BE2C (cell line): ENCODE measurements at regions not wholly inside any gene's neighbourhood (a gene's known extent, or its start where the extent isn't known, plus 50 kb on each side); places are given as distances from the start of the nearest gene placed in this dataset.

Source experiments
- DNase-seq: peaks from one replicate; pipeline ENCODE4 v3.0.0-alpha.2; 2020
- H3K27me3 ChIP-seq: fragments of 250-450 bp; sonication (Bioruptor Pico); 2 replicates; pipeline ENCODE4 v1.5.1; 2020; ENCODE audit warnings: mild to moderate bottlenecking
- H3K36me3 ChIP-seq: fragments of 250-450 bp; sonication (Bioruptor Pico); 2 replicates; pipeline ENCODE4 v1.5.1; 2020; ENCODE audit warnings: mild to moderate bottlenecking
- H3K4me1 ChIP-seq: fragments of 250-450 bp; sonication (Bioruptor Pico); 2 replicates; pipeline ENCODE4 v1.5.1; 2020
- H3K4me3 ChIP-seq: 2 replicates; pipeline ENCODE4 v1.5.1; 2011; ENCODE audit warnings: low read depth, low read length
- H3K9me3 ChIP-seq: fragments of 250-450 bp; sonication (Bioruptor Pico); 2 replicates; pipeline ENCODE4 v1.5.1; 2020
- TF ChIP-seq, protein P1 (sequence below): IDR thresholded peaks from 2 replicates; pipeline ENCODE4 v1.5.1; 2012; ENCODE audit warnings: mild to moderate bottlenecking, low read depth, low read length

DNA sequence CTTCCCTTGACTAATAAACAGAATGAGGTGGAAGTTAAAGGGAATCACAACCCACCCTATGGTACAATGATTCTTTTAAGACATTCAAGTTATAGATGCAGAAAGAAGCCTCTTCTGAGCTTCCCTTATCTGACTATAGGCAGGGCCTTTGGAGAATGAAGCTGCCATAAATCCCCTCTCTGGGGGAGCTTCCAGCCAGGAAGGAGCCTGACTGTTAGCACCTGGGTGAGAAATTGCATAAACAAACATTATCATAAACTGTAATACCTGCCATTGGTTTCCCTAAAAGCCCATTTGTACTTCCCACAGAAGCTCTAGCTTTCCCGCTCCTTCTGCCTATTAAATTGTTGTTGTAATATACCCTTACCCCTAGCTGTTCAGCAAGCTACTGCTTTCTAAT lies 81.3 kb upstream of the RESF1 start:
- Histone ChIP-seq H3K9me3 (no peaks in the 10 kb centered on the region), H3K36me3 (no peaks in the 10 kb centered on the region), H3K27me3 (no peaks in the 10 kb centered on the region), H3K4me3 (no peak overlapping the region), H3K4me1 (no peaks in the 10 kb centered on the region)
- DNase-seq: no peak
- TF ChIP-seq, protein P1, sequence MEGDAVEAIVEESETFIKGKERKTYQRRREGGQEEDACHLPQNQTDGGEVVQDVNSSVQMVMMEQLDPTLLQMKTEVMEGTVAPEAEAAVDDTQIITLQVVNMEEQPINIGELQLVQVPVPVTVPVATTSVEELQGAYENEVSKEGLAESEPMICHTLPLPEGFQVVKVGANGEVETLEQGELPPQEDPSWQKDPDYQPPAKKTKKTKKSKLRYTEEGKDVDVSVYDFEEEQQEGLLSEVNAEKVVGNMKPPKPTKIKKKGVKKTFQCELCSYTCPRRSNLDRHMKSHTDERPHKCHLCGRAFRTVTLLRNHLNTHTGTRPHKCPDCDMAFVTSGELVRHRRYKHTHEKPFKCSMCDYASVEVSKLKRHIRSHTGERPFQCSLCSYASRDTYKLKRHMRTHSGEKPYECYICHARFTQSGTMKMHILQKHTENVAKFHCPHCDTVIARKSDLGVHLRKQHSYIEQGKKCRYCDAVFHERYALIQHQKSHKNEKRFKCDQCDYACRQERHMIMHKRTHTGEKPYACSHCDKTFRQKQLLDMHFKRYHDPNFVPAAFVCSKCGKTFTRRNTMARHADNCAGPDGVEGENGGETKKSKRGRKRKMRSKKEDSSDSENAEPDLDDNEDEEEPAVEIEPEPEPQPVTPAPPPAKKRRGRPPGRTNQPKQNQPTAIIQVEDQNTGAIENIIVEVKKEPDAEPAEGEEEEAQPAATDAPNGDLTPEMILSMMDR: no peak

DNA sequence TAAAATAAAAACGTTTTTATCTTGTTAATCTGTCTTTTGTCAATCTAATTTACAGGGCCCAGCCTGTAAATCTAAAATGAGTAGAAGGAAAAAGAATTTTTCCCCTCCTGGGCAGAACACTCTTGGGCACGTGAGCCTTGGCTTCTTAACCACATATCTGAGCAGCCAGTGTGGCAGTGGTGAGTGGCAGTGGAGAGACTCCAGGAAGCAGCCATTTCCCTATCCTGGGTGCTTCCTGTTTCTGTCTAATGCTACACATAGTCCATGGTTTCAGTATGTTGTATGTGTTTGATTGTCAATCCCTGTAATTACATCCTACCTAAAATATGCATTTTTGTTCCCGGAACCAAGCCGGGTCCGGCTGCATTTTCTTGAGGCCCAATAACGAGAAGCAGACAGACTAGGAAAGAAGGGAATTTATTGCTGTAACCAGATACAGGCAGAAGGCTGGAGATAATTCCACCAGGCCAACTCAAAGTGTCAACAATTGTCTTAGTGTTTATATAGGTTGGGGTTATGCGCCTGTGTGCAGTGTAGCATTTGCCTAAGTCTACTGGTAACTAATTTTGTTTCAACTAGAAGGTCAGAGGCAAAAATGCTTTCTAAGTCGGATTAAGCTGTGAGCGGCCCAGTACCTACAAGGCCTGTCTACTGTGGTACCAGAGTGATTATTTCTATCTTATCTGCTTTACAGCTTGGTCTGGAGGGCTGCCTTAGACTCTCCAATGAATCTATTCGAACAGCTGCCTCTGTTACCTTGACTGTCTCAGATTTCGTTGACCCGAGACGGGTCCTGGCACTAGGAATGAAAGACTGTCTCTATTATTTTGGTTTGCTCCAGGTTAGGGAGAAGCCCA lies 82.4 kb upstream of the RESF1 start:
- Histone ChIP-seq H3K4me1 (no peaks in the 10 kb centered on the region), H3K9me3 (no peaks in the 10 kb centered on the region), H3K36me3 (no peaks in the 10 kb centered on the region), H3K27me3 (no peaks in the 10 kb centered on the region), H3K4me3 (no peak overlapping the region)
- no peak for DNase-seq
- TF ChIP-seq, protein P1: no peak

DNA sequence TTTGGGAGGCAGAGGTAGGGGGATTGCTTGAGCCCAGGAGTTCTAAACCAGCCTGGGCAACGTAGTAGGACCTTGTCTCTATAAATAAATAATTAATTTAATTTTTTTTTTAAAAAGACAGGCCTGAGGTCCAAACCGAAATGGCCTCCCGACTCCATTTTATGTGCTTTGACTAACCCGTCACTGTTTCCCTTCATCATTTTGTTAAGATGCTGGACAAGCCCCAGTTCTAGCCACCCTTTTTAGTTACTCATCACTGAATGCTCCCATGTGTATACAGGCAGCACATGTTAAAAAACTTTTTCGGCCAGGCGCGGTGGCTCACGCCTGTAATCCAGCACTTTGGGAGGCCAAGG lies 83.6 kb upstream of the RESF1 start:
- no peaks in the 10 kb centered on the region for H3K27me3 ChIP-seq
- DNase-seq: no peak
- no peaks in the 10 kb centered on the region for H3K36me3 ChIP-seq
- no peak overlapping the region for H3K4me3 ChIP-seq
- TF ChIP-seq, protein P1: no peak
- H3K9me3 ChIP-seq: no peaks in the 10 kb centered on the region
- no peaks in the 10 kb centered on the region for H3K4me1 ChIP-seq

DNA sequence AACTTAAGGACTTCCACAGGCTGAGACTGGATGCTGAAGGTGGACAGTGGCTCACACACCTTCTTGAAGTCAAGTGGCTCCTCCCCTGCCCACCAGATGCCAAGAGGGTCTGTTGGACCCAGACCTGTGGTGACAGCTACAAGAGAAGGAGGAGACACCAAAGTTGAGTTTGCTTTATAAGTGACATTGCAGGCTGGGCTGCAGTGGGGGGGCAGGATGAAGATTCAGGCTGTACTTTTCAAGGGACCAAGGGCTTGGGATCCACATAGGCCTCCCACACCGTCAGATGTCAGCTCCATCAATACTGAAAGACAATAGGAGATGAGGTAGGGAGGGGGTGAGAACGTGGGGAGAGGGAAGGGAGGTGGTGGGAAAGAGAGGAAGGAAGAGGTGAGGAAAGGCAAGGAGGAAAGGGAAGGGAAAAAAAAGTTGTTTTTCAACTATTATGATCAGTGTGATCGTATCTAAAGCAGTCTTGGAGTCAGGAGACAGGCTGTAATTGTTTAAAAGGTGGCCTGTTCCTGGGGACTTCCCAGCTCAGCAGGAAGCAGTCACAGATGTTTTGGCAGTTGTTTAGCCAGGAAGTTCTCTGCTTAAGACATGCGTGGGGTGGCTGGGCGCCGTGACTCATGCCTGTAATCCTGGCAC lies 84.1 kb upstream of the RESF1 start:
- Histone ChIP-seq H3K36me3 (no peaks in the 10 kb centered on the region), H3K27me3 (no peaks in the 10 kb centered on the region), H3K4me1 (no peaks in the 10 kb centered on the region), H3K9me3 (no peaks in the 10 kb centered on the region), H3K4me3 (no peak overlapping the region)
- DNase-seq: peak; percentile 19
- TF ChIP-seq, protein P1: no peak

DNA sequence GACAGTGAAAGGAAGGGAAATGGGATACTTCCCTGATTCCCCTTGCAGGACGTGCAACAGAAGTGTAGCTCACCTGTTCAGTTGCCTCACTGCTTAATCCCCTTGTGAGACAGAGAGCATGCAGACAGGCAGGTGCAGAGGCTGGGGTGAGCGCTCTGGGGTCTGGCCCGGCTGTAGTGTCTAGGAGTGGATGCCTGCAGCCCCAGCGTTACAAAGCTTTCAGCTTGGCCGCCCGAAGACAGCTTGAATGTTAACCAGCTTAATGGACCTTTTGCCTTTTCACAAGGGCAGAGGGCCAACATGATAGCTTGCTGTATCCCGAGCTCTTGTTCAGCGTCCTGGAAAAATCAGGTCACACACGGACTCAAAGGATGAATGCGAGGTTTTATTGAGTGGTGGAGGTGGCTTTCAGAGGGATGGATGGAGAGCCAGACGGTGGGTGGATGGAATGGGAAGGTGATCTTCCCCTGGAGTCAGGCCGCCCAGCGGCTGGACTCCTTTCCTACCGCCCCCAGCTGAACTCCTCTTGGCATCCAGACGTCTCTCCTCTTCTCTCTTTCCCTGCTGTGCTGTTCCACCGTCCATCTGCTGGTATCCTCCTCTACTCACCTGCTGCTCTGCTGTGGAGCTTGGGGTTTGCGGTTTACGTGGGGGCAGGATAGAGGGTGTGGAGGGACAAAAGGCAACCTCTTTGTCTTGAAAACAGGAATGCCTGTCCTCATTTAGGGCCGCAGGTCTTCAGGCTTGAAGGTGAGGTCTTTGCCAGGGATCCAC lies 86.2 kb upstream of the RESF1 start:
- Histone ChIP-seq H3K36me3 (no peaks in the 10 kb centered on the region), H3K4me3 (no peak overlapping the region), H3K9me3 (no peaks in the 10 kb centered on the region), H3K27me3 (no peaks in the 10 kb centered on the region), H3K4me1 (no peaks in the 10 kb centered on the region)
- no peak for DNase-seq
- TF ChIP-seq, protein P1: no peak
